Calu3 (cell line): ENCODE measurements at regions not wholly inside any gene's neighbourhood (a gene's known extent, or its start where the extent isn't known, plus 50 kb on each side); places are given as distances from the start of the nearest gene placed in this dataset.

Source experiments
- BruUV-seq: library from RNA; stranded (reverse); fragments of 400-500 nt; replicated peaks from 2 replicates; lab custom pipeline; 2021; lab: Mats Ljungman, UMichigan
- CTCF ChIA-PET: fragments of 300-600 bp; sonication (Branson Sonifier 250); formaldehyde crosslinking; loops from one replicate; lab custom pipeline; 2022; ENCODE audit warnings: antibody characterized with exemption; lab: Charles Lee
- DNase-seq: peaks from one replicate; pipeline ENCODE4 v3.0.0; 2022
- H3K27ac Mint-ChIP-seq: one replicate; pipeline ENCODE4 v1.8.0; 2022; ENCODE audit warnings: mixed read lengths; ENCODE audit not compliant: unreplicated experiment
- H3K27me3 Mint-ChIP-seq: one replicate; pipeline ENCODE4 v1.8.0; 2022; ENCODE audit warnings: mixed read lengths; ENCODE audit not compliant: unreplicated experiment
- H3K36me3 Mint-ChIP-seq: one replicate; pipeline ENCODE4 v1.8.0; 2022; ENCODE audit warnings: mild to moderate bottlenecking, moderate library complexity, mixed read lengths; ENCODE audit not compliant: insufficient read depth, unreplicated experiment
- H3K4me1 Mint-ChIP-seq: one replicate; pipeline ENCODE4 v1.8.0; 2022; ENCODE audit warnings: mild to moderate bottlenecking, low read depth, mixed read lengths; ENCODE audit not compliant: unreplicated experiment
- H3K4me3 Mint-ChIP-seq: one replicate; pipeline ENCODE4 v1.8.0; 2022; ENCODE audit warnings: mild to moderate bottlenecking, low read depth, moderate library complexity, mixed read lengths; ENCODE audit not compliant: unreplicated experiment
- H3K9me3 Mint-ChIP-seq: one replicate; pipeline ENCODE4 v1.8.0; 2022; ENCODE audit warnings: low read depth, mixed read lengths; ENCODE audit not compliant: unreplicated experiment
- intact Hi-C: fragments of 100-400 bp; cut with micrococcal nuclease; formaldehyde crosslinking; loops from one replicate; pipeline ENCODE4 v1.10.0; 2022; ENCODE audit not compliant: unreplicated experiment
- TF ChIP-seq, protein P1 (sequence below): fragments of 200-600 bp; IDR thresholded peaks from one replicate; pipeline ENCODE4 v1.8.0; 2022; ENCODE audit warnings: antibody characterized with exemption; ENCODE audit not compliant: unreplicated experiment

DNA sequence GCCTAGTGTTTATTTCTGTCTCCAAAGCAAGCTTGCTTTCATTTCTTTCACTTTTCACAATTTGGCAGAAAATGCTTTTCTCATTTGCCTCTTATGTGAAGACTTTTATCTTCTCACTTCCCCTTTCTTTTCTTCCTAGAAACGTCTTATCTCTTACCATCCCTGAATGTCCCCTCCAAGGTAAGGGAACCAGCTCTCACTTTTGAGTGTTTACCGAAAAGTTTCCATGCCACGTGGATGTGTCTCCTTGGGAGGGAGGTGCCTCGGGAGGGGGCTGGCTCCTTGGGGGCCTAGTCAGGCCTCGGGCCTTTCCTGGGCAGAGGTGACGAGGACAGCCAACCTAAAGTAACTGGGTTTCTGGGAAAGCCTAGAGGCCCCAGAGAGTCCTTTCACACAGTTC is 127.4 kb downstream of the CD24 start:
- no peak overlapping the region for H3K27ac Mint-ChIP-seq

GRCh38 chr6:106844930-106845329 is 129.6 kb downstream of the CD24 start:
- TF ChIP-seq, protein P1, sequence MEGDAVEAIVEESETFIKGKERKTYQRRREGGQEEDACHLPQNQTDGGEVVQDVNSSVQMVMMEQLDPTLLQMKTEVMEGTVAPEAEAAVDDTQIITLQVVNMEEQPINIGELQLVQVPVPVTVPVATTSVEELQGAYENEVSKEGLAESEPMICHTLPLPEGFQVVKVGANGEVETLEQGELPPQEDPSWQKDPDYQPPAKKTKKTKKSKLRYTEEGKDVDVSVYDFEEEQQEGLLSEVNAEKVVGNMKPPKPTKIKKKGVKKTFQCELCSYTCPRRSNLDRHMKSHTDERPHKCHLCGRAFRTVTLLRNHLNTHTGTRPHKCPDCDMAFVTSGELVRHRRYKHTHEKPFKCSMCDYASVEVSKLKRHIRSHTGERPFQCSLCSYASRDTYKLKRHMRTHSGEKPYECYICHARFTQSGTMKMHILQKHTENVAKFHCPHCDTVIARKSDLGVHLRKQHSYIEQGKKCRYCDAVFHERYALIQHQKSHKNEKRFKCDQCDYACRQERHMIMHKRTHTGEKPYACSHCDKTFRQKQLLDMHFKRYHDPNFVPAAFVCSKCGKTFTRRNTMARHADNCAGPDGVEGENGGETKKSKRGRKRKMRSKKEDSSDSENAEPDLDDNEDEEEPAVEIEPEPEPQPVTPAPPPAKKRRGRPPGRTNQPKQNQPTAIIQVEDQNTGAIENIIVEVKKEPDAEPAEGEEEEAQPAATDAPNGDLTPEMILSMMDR, result no peak
- CTCF ChIA-PET, result no interaction called here
- BruUV-seq, result no TSS peak
- H3K4me3 Mint-ChIP-seq, result no peak overlapping the region
- intact Hi-C loops, result no loop called here
- no peak for DNase-seq
- H3K9me3 Mint-ChIP-seq, result no peaks in the 10 kb centered on the region
- no peaks in the 10 kb centered on the region for H3K27me3 Mint-ChIP-seq
- H3K36me3 Mint-ChIP-seq, result no peaks in the 10 kb centered on the region
- no peak overlapping the region for H3K27ac Mint-ChIP-seq
- H3K4me1 Mint-ChIP-seq, result no peaks in the 10 kb centered on the region

More for the DNA sequence above, 127.4 kb downstream of the CD24 start:
- no peaks in the 10 kb centered on the region for H3K36me3 Mint-ChIP-seq
- H3K9me3 Mint-ChIP-seq, result no peaks in the 10 kb centered on the region
- DNase-seq, result no peak
- H3K27me3 Mint-ChIP-seq, result no peaks in the 10 kb centered on the region
- no peaks in the 10 kb centered on the region for H3K4me1 Mint-ChIP-seq
- TF ChIP-seq, protein P1, result no peak
- CTCF ChIA-PET, result no interaction called here
- intact Hi-C loops, result no loop called here
- no peak overlapping the region for H3K4me3 Mint-ChIP-seq
- no TSS peak for BruUV-seq

GRCh38 chr6:106832766-106833510 is 141.6 kb downstream of the CD24 start:
- peaks cover 8% of the 10 kb centered on the region for H3K9me3 Mint-ChIP-seq
- CTCF ChIA-PET, result no interaction called here
- DNase-seq, result no peak
- no peaks in the 10 kb centered on the region for H3K4me1 Mint-ChIP-seq
- no peaks in the 10 kb centered on the region for H3K36me3 Mint-ChIP-seq
- TF ChIP-seq, protein P1, result no peak
- H3K27ac Mint-ChIP-seq, result no peak overlapping the region
- BruUV-seq, result no TSS peak
- intact Hi-C loops, result no loop called here
- no peaks in the 10 kb centered on the region for H3K27me3 Mint-ChIP-seq
- H3K4me3 Mint-ChIP-seq, result no peak overlapping the region

- H3K9me3 Mint-ChIP-seq, result peaks cover 3% of the 10 kb centered on the region
- H3K4me3 Mint-ChIP-seq, result no peak overlapping the region
- no peak for DNase-seq
- H3K4me1 Mint-ChIP-seq, result no peaks in the 10 kb centered on the region
- no peaks in the 10 kb centered on the region for H3K36me3 Mint-ChIP-seq
- intact Hi-C loops, result no loop called here
- H3K27me3 Mint-ChIP-seq, result no peaks in the 10 kb centered on the region
- H3K27ac Mint-ChIP-seq, result no peak overlapping the region
- no TSS peak for BruUV-seq
- TF ChIP-seq, protein P1, result no peak
- CTCF ChIA-PET, result no interaction called here
Observed at GRCh38 chr6:106830930-106831329, 143.6 kb downstream of the CD24 start.
